ENCODE measurements at regions not wholly inside any gene's neighbourhood (a gene's known extent, or its start where the extent isn't known, plus 50 kb on each side); places are given as distances from the start of the nearest gene placed in this dataset.

- H3K79me2 ChIP-seq (ENCODE audit: insufficient read depth) = no peaks in the 10 kb centered on the region
- H3K4me2 ChIP-seq = no peak overlapping the region
- CTCF ChIA-PET = no interaction called here
- no peak overlapping the region for H3K27ac ChIP-seq (ENCODE audit: low read depth in 2 of 2, low read length in 1 of 2)
- no peaks in the 10 kb centered on the region for H3K9me3 ChIP-seq
- POLR2A ChIA-PET = no interaction called here
- no peaks in the 10 kb centered on the region for H3K36me3 ChIP-seq (replicated peaks in 1 of 2; ENCODE audit: control insufficient read depth in 1 of 2, insufficient read depth in 2 of 2, low read length in 1 of 2)
- no peak for DNase-seq
- no peak for TF ChIP-seq ZBTB33 (IDR thresholded peaks at IDR 0.05; ENCODE audit: borderline replicate concordance, low read depth)
- no peak for TF ChIP-seq TEAD4 (IDR thresholded peaks at IDR 0.05; ENCODE audit: borderline replicate concordance, insufficient read depth)
- TF ChIP-seq EZH2phosphoT487 (IDR thresholded peaks at IDR 0.05; ENCODE audit: borderline replicate concordance, low read depth) = no peak
- TF ChIP-seq TCF12 (IDR thresholded peaks at IDR 0.05) = no peak
- TF ChIP-seq MEF2A (IDR thresholded peaks at IDR 0.05; ENCODE audit: borderline replicate concordance, low read depth) = no peak
- no peak for TF ChIP-seq USF2 (IDR thresholded peaks at IDR 0.05; ENCODE audit: borderline replicate concordance, low read depth, low read length)
- H3K4me3 ChIP-seq (ENCODE audit: low read depth in 2 of 2, low read length in 1 of 2) = no peak overlapping the region
- H3K27me3 ChIP-seq (ENCODE audit: insufficient read depth) = no peaks in the 10 kb centered on the region
- H4K20me1 ChIP-seq (ENCODE audit: insufficient read depth) = no peaks in the 10 kb centered on the region
- no peak overlapping the region for H3K9ac ChIP-seq
- H3K4me1 ChIP-seq (ENCODE audit: control insufficient read depth in 1 of 2, insufficient read depth in 2 of 2, low read depth in 1 of 2, low read length in 1 of 2) = no peaks in the 10 kb centered on the region
- no peak overlapping the region for H2AFZ ChIP-seq (ENCODE audit: low read depth)
- H3F3A ChIP-seq (replicated peaks; ENCODE audit: insufficient read depth) = no peaks in the 10 kb centered on the region
- no peaks in the 10 kb centered on the region for H3K9me2 ChIP-seq
These were observed 189.5 kb upstream of the TAPT1 start for GRCh38 chr4:16415751-16416150.

DNA sequence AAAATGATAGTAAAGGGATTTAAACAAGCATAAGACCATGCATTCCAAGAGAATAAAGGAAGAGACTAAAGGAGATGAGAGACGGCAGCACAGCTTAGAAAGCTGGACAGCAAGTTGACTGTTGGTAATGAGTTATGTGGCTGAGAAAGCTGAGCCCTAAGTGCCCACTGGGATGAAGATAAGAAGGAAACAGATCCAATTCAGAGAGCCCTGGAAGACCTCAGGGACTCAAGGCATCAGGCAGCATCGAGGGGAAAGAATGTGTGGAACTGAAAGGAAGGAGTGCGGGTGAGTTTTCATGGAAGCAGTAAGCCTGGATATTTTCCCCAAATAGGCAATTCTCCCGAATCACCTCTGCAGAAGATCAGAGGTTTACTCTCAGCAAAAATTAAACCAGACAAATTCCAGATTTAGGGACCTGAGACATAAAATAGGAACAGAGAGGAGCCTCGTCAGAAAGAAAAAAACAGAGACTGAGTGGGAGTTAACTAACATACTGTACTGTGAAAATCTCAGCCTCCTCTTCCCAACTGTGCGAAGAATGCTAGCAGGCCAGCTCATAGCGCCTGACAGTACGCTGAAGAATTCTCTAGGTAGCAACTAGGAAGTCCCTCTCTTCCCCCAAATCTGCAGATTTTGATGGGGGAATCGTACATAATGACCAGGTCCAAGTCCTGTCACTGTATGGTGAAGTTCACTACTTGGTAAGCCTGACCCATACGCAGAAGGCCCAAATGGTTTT is 187.7 kb upstream of the TAPT1 start:
- no peak for TF ChIP-seq USF2 (IDR thresholded peaks at IDR 0.05; ENCODE audit: borderline replicate concordance, low read depth, low read length)
- no peak for TF ChIP-seq MAX (IDR thresholded peaks at IDR 0.05; ENCODE audit: low read depth)
- no peak for TF ChIP-seq TCF12 (IDR thresholded peaks at IDR 0.05)
- no peak for TF ChIP-seq CHD2 (IDR thresholded peaks at IDR 0.05; ENCODE audit: low read length, partially characterized antibody)
- TF ChIP-seq, protein P1, sequence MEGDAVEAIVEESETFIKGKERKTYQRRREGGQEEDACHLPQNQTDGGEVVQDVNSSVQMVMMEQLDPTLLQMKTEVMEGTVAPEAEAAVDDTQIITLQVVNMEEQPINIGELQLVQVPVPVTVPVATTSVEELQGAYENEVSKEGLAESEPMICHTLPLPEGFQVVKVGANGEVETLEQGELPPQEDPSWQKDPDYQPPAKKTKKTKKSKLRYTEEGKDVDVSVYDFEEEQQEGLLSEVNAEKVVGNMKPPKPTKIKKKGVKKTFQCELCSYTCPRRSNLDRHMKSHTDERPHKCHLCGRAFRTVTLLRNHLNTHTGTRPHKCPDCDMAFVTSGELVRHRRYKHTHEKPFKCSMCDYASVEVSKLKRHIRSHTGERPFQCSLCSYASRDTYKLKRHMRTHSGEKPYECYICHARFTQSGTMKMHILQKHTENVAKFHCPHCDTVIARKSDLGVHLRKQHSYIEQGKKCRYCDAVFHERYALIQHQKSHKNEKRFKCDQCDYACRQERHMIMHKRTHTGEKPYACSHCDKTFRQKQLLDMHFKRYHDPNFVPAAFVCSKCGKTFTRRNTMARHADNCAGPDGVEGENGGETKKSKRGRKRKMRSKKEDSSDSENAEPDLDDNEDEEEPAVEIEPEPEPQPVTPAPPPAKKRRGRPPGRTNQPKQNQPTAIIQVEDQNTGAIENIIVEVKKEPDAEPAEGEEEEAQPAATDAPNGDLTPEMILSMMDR (IDR thresholded peaks at IDR 0.05) = no peak
- no peak for TF ChIP-seq NRF1 (IDR thresholded peaks at IDR 0.05; ENCODE audit: low read depth, low read length)
- TF ChIP-seq MEF2A (IDR thresholded peaks at IDR 0.05; ENCODE audit: borderline replicate concordance, low read depth) = no peak
- TF ChIP-seq YY1 (IDR thresholded peaks at IDR 0.05; ENCODE audit: low read depth) = no peak
- TF ChIP-seq USF1 (IDR thresholded peaks at IDR 0.05; ENCODE audit: borderline replicate concordance, low read depth) = no peak
- DNase-seq = no peak
- Histone ChIP-seq H3K27me3 (ENCODE audit: insufficient read depth) (no peaks in the 10 kb centered on the region), H3F3A (replicated peaks; ENCODE audit: insufficient read depth) (no peaks in the 10 kb centered on the region), H3K4me2 (no peak overlapping the region), H3K79me2 (ENCODE audit: insufficient read depth) (no peaks in the 10 kb centered on the region), H3K4me1 (ENCODE audit: control insufficient read depth in 1 of 2, insufficient read depth in 2 of 2, low read depth in 1 of 2, low read length in 1 of 2) (no peaks in the 10 kb centered on the region), H3K27ac (ENCODE audit: low read depth in 2 of 2, low read length in 1 of 2) (no peak overlapping the region), H4K20me1 (ENCODE audit: insufficient read depth) (no peaks in the 10 kb centered on the region), H3K36me3 (replicated peaks in 1 of 2; ENCODE audit: control insufficient read depth in 1 of 2, insufficient read depth in 2 of 2, low read length in 1 of 2) (no peaks in the 10 kb centered on the region), H3K4me3 (ENCODE audit: low read depth in 2 of 2, low read length in 1 of 2) (no peak overlapping the region), H2AFZ (ENCODE audit: low read depth) (no peak overlapping the region), H3K9ac (no peak overlapping the region), H3K9me2 (no peaks in the 10 kb centered on the region), H3K9me3 (no peaks in the 10 kb centered on the region)
- 42% methylated on average over 10 of the region's 10 CpGs for WGBS (ENCODE audit: low lambda C conversion rate)
- POLR2A ChIA-PET = no interaction called here
- CTCF ChIA-PET = no interaction called here

Measured in SK-N-SH (cell line).